IMR-90 (cell line): ENCODE measurements at regions not wholly inside any gene's neighbourhood (a gene's known extent, or its start where the extent isn't known, plus 50 kb on each side); places are given as distances from the start of the nearest gene placed in this dataset.

Experiments used
- ATAC-seq: fragments of 200-7000 bp; cut with Tn5 transposase; 2 replicates; pipeline ENCODE4 v1.9.1; 2020; ENCODE audit warnings: low read depth, mild to moderate bottlenecking, moderate library complexity
- BruUV-seq: library from RNA; stranded (reverse); fragments of 400-500 nt; replicated peaks from 2 replicates; lab custom pipeline; 2021; lab: Mats Ljungman, UMichigan
- CTCF ChIA-PET: fragments of 300-600 bp; formaldehyde crosslinking; extraction: SDS; loops from one replicate; lab custom pipeline; 2021; ENCODE audit warnings: antibody characterized with exemption; lab: Yijun Ruan, JAX
- POLR2A ChIA-PET: fragments of 300-600 bp; sonication (Branson Sonifier 250); formaldehyde crosslinking; loops from one replicate; lab custom pipeline; 2022; ENCODE audit warnings: antibody characterized with exemption; ENCODE audit not compliant: unreplicated experiment; lab: Charles Lee
- DNase-seq: peaks from one replicate; pipeline ENCODE4 v3.0.0; 2013
- H2AFZ ChIP-seq: replicated peaks from 2 replicates; pipeline ENCODE3; 2013; ENCODE audit warnings: low read length, mild to moderate bottlenecking; ENCODE audit not compliant: poor library complexity
- H2AK5ac ChIP-seq: 2 replicates; pipeline ENCODE4 v1.6.1; 2013; ENCODE audit warnings: low read depth, low read length, inconsistent platforms
- H2AK9ac ChIP-seq: replicated peaks from 2 replicates; pipeline ENCODE3; 2013; ENCODE audit warnings: mild to moderate bottlenecking, low read depth, low read length, moderate library complexity; ENCODE audit not compliant: poor library complexity
- H2BK120ac ChIP-seq: 2 replicates; pipeline ENCODE4 v1.6.1; 2013; ENCODE audit warnings: low read depth, low read length, inconsistent platforms
- H2BK15ac ChIP-seq: 3 replicates; pipeline ENCODE4 v1.6.1; 2013; ENCODE audit warnings: low read depth, low read length, inconsistent platforms
- H2BK20ac ChIP-seq: 2 replicates; pipeline ENCODE4 v1.6.1; 2013; ENCODE audit warnings: low read depth, mild to moderate bottlenecking, inconsistent platforms, low read length, moderate library complexity
- H2BK5ac ChIP-seq: 2 replicates; pipeline ENCODE4 v1.6.1; 2013; ENCODE audit warnings: mild to moderate bottlenecking, low read depth, low read length, inconsistent platforms; ENCODE audit not compliant: poor library complexity, severe bottlenecking
- H3K14ac ChIP-seq: replicated peaks from 2 replicates; pipeline ENCODE4 v1.6.1; 2013; ENCODE audit warnings: low read depth, low read length, inconsistent platforms
- H3K18ac ChIP-seq: 2 replicates; pipeline ENCODE4 v1.6.1; 2013; ENCODE audit warnings: low read depth, low read length, control low read depth
- H3K23ac ChIP-seq: 2 replicates; pipeline ENCODE4 v1.6.1; 2013; ENCODE audit warnings: low read depth, low read length, inconsistent platforms
- H3K27ac ChIP-seq: 2 replicates; pipeline ENCODE4 v1.5.1; 2013; ENCODE audit warnings: mild to moderate bottlenecking, control low read depth, low read length; ENCODE audit not compliant: insufficient read depth
- H3K27me3 ChIP-seq: 2 replicates; pipeline ENCODE4 v1.6.1; 2013; ENCODE audit warnings: low read length; ENCODE audit not compliant: control insufficient read depth, insufficient read depth
- H3K36me3 ChIP-seq: 2 replicates; pipeline ENCODE4 v1.6.1; 2013; ENCODE audit warnings: low read length, mixed read lengths; ENCODE audit not compliant: control insufficient read depth, insufficient read depth
- H3K4ac ChIP-seq: 2 replicates; pipeline ENCODE4 v1.6.1; 2013; ENCODE audit warnings: low read depth, low read length, inconsistent platforms
- H3K4me1 ChIP-seq: 2 replicates; pipeline ENCODE4 v1.6.1; 2013; ENCODE audit warnings: low read length, mixed read lengths; ENCODE audit not compliant: control insufficient read depth, insufficient read depth
- H3K4me2 ChIP-seq: 2 replicates; pipeline ENCODE4 v1.6.1; 2013; ENCODE audit warnings: low read depth, mild to moderate bottlenecking, control low read depth, low read length, moderate library complexity
- H3K4me3 ChIP-seq: 2 replicates; pipeline ENCODE4 v1.5.1; 2013; ENCODE audit warnings: low read depth, mild to moderate bottlenecking, control low read depth, low read length, moderate library complexity; ENCODE audit not compliant: insufficient read depth
- H3K56ac ChIP-seq: 2 replicates; pipeline ENCODE4 v1.6.1; 2013; ENCODE audit warnings: low read length, inconsistent platforms; ENCODE audit not compliant: insufficient read depth; ENCODE audit errors: extremely low read depth
- H3K79me1 ChIP-seq, 2 experiments: 2 replicates each; pipeline ENCODE4 v1.6.1; 2013; ENCODE audit warnings: low read length in 2 of 2, inconsistent platforms in 1 of 2, low read depth in 1 of 2
- H3K9ac ChIP-seq: 2 replicates; pipeline ENCODE4 v1.6.1; 2013; ENCODE audit warnings: low read depth, low read length, control low read depth
- H3K9me1 ChIP-seq: 2 replicates; pipeline ENCODE4 v1.6.1; 2013; ENCODE audit warnings: low read length, inconsistent platforms; ENCODE audit not compliant: insufficient read depth
- H3K9me3 ChIP-seq: 2 replicates; pipeline ENCODE4 v1.6.1; 2013; ENCODE audit warnings: low read length; ENCODE audit not compliant: control insufficient read depth, insufficient read depth
- H4K20me1 ChIP-seq: 2 replicates; pipeline ENCODE4 v1.6.1; 2013; ENCODE audit warnings: low read length, inconsistent platforms; ENCODE audit not compliant: insufficient read depth
- H4K5ac ChIP-seq: 2 replicates; pipeline ENCODE4 v1.6.1; 2013; ENCODE audit warnings: mild to moderate bottlenecking, low read depth, low read length, control low read depth
- H4K8ac ChIP-seq, 2 experiments: 2 replicates each; pipeline ENCODE4 v1.6.1; 2013; ENCODE audit warnings: low read depth in 2 of 2, low read length in 2 of 2, control low read depth in 1 of 2, inconsistent platforms in 1 of 2
- H4K91ac ChIP-seq: 2 replicates; pipeline ENCODE4 v1.6.1; 2013; ENCODE audit warnings: low read depth, low read length, inconsistent platforms; ENCODE audit not compliant: insufficient read depth
- BHLHE40 ChIP-seq: fragments of 150-350 bp; IDR thresholded peaks from 2 replicates; pipeline ENCODE4 v1.6.1; 2016; ENCODE audit warnings: mild to moderate bottlenecking, low read depth, low read length
- CEBPB ChIP-seq: IDR thresholded peaks from 2 replicates; pipeline ENCODE4 v1.6.1; 2012; ENCODE audit warnings: low read depth, low read length, improper control_type of control experiment
- CHD1 ChIP-seq: IDR thresholded peaks from 2 replicates; pipeline ENCODE4 v1.6.1; 2012; ENCODE audit warnings: low read depth, low read length, improper control_type of control experiment
- ELK1 ChIP-seq: fragments of 150-350 bp; IDR thresholded peaks from 2 replicates; pipeline ENCODE4 v1.6.1; 2016; ENCODE audit warnings: low read depth, mild to moderate bottlenecking, low read length, moderate library complexity, borderline replicate concordance
- FOS ChIP-seq: fragments of 150-350 bp; IDR thresholded peaks from 2 replicates; pipeline ENCODE4 v1.6.1; 2016; ENCODE audit warnings: low read depth, low read length
- MAFK ChIP-seq: IDR thresholded peaks from 2 replicates; pipeline ENCODE4 v1.6.1; 2012; ENCODE audit warnings: low read depth, low read length, improper control_type of control experiment
- MAZ ChIP-seq: IDR thresholded peaks from 2 replicates; pipeline ENCODE4 v1.6.1; 2012; ENCODE audit warnings: low read depth, mild to moderate bottlenecking, low read length, improper control_type of control experiment, moderate library complexity, borderline replicate concordance
- MXI1 ChIP-seq: IDR thresholded peaks from 2 replicates; pipeline ENCODE4 v1.6.1; 2012; ENCODE audit warnings: low read depth, mild to moderate bottlenecking, low read length, moderate library complexity, borderline replicate concordance
- NFE2L2 ChIP-seq: fragments of 150-350 bp; IDR thresholded peaks from 2 replicates; pipeline ENCODE4 v1.6.1; 2016; ENCODE audit warnings: low read depth, mild to moderate bottlenecking, low read length
- POLR2A ChIP-seq: IDR thresholded peaks from 2 replicates; pipeline ENCODE4 v1.6.1; 2012; ENCODE audit warnings: mild to moderate bottlenecking, low read depth, low read length
- RAD21 ChIP-seq: IDR thresholded peaks from 2 replicates; pipeline ENCODE4 v1.6.1; 2012; ENCODE audit warnings: low read length, improper control_type of control experiment
- RCOR1 ChIP-seq: IDR thresholded peaks from 2 replicates; pipeline ENCODE4 v1.6.1; 2012; ENCODE audit warnings: mild to moderate bottlenecking, low read length, improper control_type of control experiment; ENCODE audit not compliant: insufficient replicate concordance
- RFX5 ChIP-seq: IDR thresholded peaks from 2 replicates; pipeline ENCODE4 v1.8.0; 2012; ENCODE audit warnings: low read depth, mild to moderate bottlenecking, low read length, moderate library complexity
- SMC3 ChIP-seq: fragments of 150-350 bp; IDR thresholded peaks from 2 replicates; pipeline ENCODE4 v1.6.1; 2016; ENCODE audit warnings: low read depth, mild to moderate bottlenecking, antibody characterized with exemption, low read length, moderate library complexity
- USF2 ChIP-seq: fragments of 150-350 bp; IDR thresholded peaks from 2 replicates; pipeline ENCODE4 v1.6.1; 2017; ENCODE audit warnings: mild to moderate bottlenecking, antibody characterized with exemption, low read length, low read depth
- WGBS, 2 experiments: methylation state at CpG; one replicate each; pipeline versions ENCODE4 v1.1.5 to v1.1.7; 2013; ENCODE audit warnings: missing lambda C conversion rate in 2 of 2; ENCODE audit not compliant: insufficient read length in 1 of 2; ENCODE audit errors: extremely low coverage in 2 of 2; 5-methylcytosine and 5-hydroxymethylcytosine counted together
- dilution Hi-C: fragments of 300-500 bp; cut with HindIII; formaldehyde crosslinking; loops from one replicate; pipeline ENCODE4 v1.14.3; 2018; ENCODE audit warnings: low sequenced_read_pairs; ENCODE audit not compliant: unreplicated experiment
- in situ Hi-C: fragments of 300-500 bp; cut with MboI; formaldehyde crosslinking; loops from 3 replicates; pipeline ENCODE4 v1.14.3; 2019; ENCODE audit warnings: low sequenced_read_pairs, inconsistent platforms, mixed read lengths
- intact Hi-C: fragments of 100-400 bp; cut with micrococcal nuclease; formaldehyde crosslinking; loops from 2 replicates; pipeline ENCODE4 v1.10.0; 2022
- TF ChIP-seq, protein P1 (sequence below): conservative IDR thresholded peaks from 2 replicates; pipeline ENCODE4 v1.5.1; 2012; ENCODE audit warnings: mild to moderate bottlenecking, low read depth, low read length, improper control_type of control experiment

DNA sequence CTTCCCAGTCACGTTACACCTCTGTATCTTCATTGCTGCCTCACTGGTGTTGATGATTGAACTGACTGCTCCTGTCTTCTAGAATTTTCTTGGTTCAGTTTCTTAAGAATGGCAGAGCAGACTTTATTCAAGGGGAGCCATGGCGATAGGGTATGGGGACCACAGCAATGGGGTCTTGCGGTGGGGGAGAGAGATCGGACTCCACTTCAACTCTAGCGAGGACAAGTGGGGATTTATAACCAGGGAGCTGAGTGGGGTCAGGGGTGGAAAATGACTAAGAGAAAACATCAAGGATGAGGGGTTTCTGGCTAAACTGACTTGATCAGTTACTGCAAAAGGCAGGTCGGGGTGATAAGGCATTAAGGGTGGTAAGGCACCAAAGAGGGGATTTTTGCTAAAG, 156.4 kb downstream of the CD83 start:
- Histone ChIP-seq H3K9ac (no peak overlapping the region), H2BK20ac (no peak overlapping the region), H2AK5ac (no peak overlapping the region), H4K5ac (no peak overlapping the region), H2AK9ac (no peak overlapping the region), H3K18ac (no peak overlapping the region), H3K9me3 (peaks cover 7% of the 10 kb centered on the region; the same call in 1 of the 2 replicates), H3K79me1 (no peaks in the 10 kb centered on the region), H2BK15ac (no peak overlapping the region), H3K4me2 (no peak overlapping the region), H3K56ac (no peak overlapping the region), H2BK120ac (no peak overlapping the region), H4K20me1 (no peaks in the 10 kb centered on the region), H2BK5ac (no peak overlapping the region), H3K9me1 (no peaks in the 10 kb centered on the region), H4K91ac (no peak overlapping the region), H3K4me1 (peaks cover 4% of the 10 kb centered on the region; the same call in 1 of the 2 replicates), H4K8ac (no peak overlapping the region), H3K36me3 (no peaks in the 10 kb centered on the region), H3K27ac (no peak overlapping the region), H2AFZ (no peak overlapping the region), H3K4me3 (no peak overlapping the region), H3K23ac (no peak overlapping the region), H3K14ac (no peak overlapping the region), H3K4ac (no peak overlapping the region), H3K27me3 (peaks cover 5% of the 10 kb centered on the region; the same call in 1 of the 2 replicates)
- POLR2A ChIA-PET = no interaction called here
- CTCF ChIA-PET = no interaction called here
- DNase-seq = no peak
- TF ChIP-seq USF2 (no peak), MAFK (no peak), RCOR1 (no peak), RAD21 (no peak), ELK1 (no peak), RFX5 (no peak), NFE2L2 (no peak), BHLHE40 (no peak), MXI1 (no peak), FOS (no peak), POLR2A (no peak), SMC3 (no peak), CHD1 (no peak), CEBPB (no peak), MAZ (no peak)
- TF ChIP-seq, protein P1, sequence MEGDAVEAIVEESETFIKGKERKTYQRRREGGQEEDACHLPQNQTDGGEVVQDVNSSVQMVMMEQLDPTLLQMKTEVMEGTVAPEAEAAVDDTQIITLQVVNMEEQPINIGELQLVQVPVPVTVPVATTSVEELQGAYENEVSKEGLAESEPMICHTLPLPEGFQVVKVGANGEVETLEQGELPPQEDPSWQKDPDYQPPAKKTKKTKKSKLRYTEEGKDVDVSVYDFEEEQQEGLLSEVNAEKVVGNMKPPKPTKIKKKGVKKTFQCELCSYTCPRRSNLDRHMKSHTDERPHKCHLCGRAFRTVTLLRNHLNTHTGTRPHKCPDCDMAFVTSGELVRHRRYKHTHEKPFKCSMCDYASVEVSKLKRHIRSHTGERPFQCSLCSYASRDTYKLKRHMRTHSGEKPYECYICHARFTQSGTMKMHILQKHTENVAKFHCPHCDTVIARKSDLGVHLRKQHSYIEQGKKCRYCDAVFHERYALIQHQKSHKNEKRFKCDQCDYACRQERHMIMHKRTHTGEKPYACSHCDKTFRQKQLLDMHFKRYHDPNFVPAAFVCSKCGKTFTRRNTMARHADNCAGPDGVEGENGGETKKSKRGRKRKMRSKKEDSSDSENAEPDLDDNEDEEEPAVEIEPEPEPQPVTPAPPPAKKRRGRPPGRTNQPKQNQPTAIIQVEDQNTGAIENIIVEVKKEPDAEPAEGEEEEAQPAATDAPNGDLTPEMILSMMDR = no peak
- BruUV-seq = no TSS peak
- dilution Hi-C loops = no loop called here
- no peak for ATAC-seq
- 80% methylated on average over 1 of the region's 6 CpGs; no CpG with 5 or more reads in 1 of the 2 experiments for WGBS, 2 experiments
- in situ Hi-C loops = no loop called here
- intact Hi-C loops = no loop called here
